HG02678 (cell line): ENCODE measurements at regions not wholly inside any gene's neighbourhood (a gene's known extent, or its start where the extent isn't known, plus 50 kb on each side); places are given as distances from the start of the nearest gene placed in this dataset.

Experiments
- ATAC-seq: cut with Tn5 transposase; IDR thresholded peaks from one replicate; pipeline ENCODE4 v1.9.1; 2021; ENCODE audit warnings: mild to moderate bottlenecking, moderate library complexity; ENCODE audit not compliant: unreplicated experiment

DNA sequence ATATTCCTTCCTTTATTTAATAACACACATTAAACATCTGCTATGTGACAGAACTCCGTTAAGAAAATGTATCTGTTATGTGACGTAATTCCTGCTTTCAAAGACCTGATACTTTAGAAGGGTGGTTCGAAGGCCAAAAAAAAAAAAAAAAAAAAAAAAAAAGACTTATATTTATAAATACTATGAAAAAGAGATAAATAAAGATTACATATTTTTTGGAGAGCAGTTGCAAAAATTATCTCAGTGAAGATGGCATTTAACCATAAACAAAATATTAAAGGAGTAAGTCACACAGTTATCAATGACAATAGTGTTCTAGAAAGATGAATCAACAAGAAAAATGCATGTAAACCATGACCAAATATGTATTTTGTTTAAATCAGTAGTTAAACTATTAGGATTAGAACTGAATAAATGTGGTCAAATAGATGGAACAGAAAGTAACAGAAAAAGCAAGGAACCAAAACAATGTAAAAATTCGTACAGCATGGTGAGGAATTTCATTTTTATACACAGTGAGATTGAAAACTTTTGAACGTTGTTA, 612.3 kb upstream of the SLITRK5 start:
- no peak for ATAC-seq

DNA sequence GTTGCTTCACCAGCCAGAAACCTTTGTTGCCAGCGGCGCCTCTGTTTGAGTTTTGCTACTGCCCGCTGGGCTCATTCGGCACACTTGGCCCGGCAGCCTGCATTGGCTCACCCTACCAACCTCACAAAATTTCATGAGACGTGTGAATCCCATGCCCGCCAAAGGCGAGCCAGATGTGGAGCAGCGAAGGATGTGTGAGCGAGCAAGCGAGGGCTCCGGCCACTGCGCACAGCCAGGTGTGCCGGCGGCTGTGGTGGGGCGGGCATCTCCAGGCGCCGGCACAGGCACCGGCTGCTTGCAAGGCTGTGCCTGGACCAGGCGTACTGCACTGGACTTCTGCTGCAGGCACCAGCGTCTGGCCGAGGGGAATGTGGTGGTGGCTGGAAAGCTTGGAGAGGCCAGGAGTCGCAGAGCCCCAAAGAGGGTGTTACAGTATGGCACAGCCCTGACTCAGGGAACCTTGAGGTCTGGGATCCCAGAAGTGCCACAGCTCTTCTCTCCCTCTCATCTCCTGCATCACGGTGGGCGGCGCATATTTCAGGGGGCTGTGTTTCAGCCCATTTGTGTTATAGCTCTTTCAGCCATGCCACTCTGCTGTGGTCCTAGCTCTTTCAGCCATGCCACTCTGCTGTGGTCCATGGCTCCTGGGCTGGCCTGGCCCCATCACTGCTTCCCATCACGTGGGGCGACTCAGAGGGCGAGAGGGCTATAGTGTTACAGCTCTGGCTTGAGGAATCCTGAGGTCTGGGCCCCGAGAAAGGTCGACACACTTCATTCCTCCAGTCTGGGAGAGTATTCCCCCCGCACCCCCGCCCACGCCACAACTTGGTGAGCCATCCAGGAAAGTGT, 592.0 kb upstream of the SLITRK5 start:
- no peak for ATAC-seq

DNA sequence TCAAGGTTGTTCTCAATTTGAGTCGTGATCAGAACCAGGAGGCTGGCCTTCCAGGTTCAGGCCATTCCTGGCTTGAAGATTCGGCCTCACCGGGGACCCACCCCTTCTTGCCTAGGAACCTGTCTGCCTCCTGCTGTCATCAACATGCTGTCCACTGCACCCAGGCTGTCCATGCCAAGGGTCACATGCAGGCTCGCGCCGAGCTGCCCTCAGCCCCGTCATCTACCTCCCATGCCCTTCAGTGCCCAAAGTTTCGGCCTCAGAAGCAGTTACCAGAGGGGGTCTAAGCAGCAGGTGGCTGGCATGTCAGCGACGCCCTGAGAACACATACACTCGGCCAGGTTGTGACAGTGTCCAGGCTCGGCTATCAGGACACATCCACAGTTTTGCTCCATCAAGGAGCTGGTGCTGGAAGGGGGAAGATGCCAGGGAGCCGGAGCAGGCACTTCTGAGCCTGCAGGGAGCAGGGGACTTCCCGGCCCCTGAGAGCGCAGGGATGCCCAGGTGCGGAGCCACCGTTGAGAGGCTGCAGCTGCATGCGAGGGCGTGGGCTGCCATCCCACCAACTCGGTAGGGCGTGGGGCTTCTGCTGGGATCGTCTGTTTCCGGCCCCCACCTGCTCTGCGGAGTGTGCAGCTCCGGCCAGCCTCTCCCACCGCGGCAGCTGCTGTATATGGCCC, 590.9 kb upstream of the SLITRK5 start:
- ATAC-seq, result no peak

DNA sequence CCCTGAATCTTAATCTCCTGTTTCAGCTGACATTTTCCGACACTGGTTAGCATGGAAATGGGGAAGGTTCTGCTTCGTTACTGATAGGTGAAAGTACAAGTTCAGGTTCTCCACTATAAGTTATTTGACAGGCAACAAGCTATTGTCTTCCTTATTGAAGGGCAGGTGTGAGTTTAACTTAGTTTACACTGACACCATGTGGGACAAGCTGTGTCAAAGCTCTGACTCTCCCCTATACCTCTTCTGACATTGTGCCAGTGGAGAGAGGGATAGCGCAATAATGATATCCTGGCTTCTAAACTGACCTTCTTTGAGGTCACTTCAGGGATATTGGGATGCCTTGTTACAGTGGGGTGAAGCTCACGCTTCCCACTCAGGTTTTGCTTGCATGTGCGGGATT, 587.0 kb upstream of the SLITRK5 start:
- ATAC-seq, result no peak

DNA sequence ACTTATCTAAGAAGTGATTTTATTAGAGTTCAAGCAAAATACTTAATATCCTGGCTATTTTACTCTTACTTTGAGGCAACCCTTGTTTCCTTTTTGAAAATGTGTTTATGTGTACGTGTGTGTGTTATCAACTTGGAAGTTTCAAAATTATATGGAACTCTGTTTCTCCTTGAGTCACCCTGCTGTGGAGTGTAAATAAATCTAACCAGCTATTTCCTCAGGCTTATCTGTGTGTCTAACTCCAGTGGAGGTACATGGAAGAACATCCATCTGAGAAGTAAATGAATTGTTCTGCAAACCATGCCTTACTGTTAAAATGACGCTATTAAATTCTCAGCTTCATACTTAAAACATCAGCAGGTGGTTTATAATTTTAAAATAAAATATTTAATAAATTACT, 583.4 kb upstream of the SLITRK5 start:
- no peak for ATAC-seq

DNA sequence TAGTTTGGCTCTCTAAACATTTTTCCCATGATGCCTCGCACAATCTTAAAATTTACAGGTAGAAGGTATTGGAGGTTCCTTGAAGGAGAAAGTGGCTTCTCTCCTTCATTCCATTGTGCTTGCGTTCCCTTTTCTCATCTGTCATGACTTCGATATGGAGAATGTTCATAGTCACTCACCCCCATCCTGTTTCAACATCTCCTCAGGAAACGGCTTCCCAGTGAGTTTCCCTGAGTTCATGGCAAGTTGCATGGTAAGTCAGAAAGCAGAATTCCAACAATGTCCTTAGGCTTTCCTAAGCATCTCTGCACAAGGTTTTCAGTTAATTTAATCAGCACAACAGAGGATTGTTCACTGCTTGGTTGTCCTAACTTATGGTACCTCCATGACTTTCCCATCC, 581.8 kb upstream of the SLITRK5 start:
- ATAC-seq, result no peak

DNA sequence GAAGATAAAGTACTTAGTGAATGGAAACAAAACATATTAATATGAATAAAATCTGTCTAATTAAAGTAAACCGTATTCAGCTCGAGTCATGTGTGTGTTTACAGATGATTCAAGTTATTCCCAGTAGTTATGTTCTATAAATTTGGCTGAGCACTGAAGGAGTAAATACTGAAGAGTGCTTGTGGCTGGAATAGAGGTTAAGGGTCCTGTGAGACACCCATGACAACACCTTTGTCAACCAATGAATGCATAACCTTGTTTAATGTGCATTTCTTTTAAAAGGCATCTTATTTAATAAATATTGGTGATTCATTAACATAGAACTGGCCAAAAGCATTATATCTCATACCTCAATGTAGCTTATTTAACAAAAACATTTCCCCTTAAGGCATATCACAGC, 577.8 kb upstream of the SLITRK5 start:
- no peak for ATAC-seq

DNA sequence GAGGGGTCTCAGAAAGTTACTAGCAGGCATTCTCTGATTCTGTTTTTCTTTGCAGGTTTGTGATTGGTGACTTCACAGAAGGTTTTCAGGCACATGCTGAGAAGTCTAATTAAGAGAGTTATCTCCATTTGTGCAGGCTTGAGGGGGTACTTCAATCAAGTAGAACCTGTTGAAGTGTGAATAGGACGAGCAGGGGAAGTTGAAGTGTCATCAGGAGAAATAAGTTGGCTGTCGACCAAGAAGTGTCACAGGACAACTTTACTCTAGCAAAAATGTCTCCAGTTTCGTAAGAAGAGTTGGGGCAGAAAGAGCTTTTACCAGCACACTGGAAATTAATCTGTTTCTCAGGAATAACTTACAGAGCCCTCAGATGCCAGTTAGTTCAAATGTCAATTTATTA, 576.5 kb upstream of the SLITRK5 start:
- ATAC-seq, result no peak

DNA sequence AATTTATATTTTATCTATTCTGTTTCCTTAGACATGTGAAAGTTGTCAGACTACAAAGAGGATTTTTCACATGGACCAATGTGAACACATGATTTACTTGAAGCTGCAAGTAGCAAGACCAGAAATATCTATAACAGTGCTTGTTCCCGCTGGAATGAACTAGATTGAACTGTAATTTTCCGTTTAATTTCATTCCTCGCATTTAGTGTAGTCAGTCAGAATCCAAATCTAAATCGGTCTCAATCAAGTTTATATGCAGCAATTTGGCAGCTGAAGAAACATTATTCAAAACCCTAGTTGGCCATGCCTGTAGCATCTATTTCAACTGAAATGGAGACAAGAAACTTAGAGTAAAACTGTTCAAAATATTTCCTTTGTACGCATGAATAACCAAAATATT, 570.7 kb upstream of the SLITRK5 start:
- ATAC-seq, result no peak

DNA sequence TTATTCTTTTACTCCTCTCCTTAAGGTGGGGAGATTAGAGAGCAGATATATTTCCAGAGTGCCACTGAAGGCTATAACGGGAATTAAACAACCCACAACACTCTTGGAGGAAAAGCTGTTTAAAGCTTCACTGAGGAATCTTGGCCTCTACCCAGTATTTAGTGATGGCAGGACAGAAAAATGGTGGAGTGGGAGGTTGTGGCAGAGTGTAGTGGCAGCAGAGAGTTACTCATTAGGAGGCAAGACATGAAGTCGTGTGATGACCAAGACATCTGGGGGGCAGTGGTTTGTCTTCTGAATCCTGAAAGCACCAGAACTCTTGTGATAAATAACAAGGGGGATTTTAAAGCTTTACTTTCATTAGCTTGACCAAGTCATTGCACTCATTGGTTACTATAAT, 563.5 kb upstream of the SLITRK5 start:
- no peak for ATAC-seq

DNA sequence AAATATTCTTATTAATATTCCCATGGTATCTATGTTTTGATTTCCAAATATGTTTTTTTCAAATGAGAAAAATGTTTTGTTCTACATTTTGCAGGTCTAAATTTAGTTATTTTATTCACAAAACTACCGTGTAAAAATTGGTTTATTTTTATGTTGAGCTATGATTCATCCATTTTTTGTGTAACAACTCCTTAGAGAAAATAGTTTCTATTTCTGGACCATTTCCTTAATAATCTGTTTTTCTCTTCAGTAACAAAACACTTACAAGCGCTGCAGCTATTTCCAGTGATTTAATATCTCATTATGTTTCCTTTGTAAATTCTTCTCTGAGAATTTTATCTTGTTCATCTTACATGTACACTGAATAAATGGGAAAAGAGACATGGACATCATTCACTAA, 550.7 kb upstream of the SLITRK5 start:
- no peak for ATAC-seq

DNA sequence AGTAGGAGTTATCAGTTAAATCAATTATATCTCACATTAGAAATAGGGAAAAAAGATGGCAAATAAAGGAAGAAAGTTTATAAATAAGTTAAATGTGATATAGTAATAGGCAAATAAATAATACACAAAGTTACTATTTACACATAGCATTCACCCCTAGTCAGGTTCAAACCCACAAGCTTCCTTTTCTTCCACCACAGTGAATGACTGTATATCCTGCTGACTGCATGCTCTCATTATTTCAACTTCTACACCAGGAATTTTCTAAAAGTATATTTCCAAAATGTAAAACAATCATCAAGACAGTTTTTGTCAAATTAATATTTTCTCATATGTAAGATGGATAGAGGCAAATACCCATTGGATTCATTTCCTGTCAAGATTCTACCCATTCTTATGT, 548.6 kb upstream of the SLITRK5 start:
- ATAC-seq, result no peak

DNA sequence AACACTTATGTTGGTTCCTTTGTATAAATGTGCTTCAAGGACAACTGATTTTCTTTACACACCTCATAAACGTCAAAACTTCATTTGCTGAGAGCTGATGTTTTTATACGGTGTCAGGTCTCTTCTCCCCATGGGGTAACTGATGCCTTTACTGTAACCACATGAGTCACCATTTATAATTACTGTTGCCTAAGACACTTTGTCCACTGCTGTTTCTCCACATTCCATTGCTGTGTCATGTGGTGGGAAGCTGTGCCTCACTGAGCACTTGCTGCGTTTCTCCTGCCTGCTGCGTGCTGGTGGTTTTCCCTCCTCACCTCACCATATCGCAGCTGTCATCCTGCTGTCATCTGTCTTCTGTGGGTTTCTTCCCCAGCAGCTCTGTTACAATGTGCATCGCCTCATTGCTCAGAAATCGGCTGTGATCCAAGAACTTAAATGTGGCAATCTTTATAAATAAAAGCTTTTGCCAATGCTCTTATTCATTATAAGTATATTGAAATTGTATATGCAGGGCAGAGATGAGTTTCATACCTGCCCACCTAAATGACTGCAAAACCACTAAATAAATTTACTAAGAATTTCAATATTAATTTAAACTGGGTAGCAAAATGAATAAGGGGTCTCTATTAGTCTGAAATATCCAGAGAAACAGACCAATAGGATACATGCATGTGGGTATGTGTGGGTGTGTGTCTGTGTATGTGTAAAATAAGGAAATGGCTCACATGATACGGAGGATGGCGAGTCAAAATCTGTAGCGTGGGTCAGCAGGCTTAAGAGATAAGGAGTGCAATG, 547.0 kb upstream of the SLITRK5 start:
- no peak for ATAC-seq

DNA sequence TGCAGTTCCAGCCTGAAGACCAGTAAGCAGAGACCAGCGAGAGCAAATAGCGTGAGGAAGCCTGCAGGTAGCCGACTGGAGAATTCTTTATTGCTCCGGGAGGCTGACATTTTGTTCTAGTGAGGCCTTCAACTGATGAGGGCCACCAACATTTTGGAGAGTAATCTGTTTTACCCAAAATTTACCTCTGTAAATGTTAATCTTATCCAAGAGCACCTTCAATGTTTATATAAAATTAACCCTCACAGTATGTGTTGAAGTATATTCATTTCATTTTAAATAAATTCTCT, 546.4 kb upstream of the SLITRK5 start:
- no peak for ATAC-seq

DNA sequence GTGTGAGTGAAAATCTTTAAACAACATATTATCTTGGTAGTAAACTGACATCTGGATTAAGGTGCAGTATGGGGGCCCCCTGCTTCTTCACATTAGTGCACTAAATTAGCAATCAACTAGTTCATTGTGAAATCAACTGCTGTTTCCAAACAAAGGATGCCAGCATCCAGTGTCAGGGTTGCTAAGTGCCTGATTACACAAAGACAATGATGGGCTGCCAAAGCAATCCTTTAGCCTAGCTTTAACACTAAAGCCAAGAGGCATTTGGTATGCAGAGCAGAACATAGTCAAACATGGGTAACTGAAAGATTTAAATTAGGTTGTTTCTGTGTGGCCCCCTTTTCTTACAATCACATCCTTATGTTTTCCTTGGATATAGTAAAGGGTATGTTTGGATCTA, 543.1 kb upstream of the SLITRK5 start:
- no peak for ATAC-seq

DNA sequence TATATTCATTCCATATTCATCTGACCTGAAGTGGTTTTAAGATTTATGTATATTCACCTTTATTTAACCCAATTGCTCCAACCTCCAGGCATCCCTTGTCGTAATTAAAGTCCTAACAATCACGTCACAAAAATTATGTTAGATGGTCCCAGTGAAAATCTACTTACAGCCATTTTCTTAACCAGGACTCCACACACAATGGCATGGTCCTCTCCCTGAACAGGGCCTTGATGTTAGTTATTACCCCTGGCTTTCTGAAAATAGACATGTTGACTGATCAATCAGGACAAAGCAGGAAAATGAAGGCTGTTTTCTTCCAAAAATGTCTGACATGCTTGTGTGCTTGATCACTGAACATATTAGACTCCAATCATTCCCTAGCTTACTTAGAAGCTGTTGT, 542.7 kb upstream of the SLITRK5 start:
- no peak for ATAC-seq

DNA sequence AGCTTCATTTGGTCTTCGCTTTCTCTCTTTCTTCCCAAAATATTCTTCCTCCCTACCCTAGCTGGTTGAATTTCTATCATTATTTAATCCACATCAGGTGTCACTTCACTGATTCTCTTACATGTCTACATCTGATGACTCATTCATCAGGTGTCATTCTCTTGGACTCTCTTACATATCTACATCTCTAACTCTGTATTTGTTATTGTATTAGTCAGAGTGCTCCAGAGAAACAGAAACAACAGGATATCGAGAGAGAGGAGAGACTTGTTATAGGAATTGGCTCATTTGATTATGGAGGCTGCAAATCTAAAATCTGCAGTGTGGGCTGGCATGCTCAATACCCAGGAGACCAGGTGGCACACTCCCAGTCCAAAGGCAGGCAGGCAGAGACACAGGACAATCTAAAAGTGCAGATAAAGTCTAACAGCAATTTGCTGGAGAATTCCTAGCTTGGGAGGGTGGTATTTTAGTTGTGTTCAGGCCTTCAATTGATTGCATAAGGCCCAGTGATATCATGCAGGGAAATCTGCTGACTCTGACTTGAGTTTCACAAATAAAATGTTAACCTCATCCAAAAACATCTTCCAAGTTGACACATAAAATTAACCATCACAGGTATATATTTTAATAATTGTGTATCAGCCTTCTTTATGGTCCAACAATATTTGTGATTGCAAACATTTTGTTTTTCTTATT, 541.4 kb upstream of the SLITRK5 start:
- no peak for ATAC-seq

DNA sequence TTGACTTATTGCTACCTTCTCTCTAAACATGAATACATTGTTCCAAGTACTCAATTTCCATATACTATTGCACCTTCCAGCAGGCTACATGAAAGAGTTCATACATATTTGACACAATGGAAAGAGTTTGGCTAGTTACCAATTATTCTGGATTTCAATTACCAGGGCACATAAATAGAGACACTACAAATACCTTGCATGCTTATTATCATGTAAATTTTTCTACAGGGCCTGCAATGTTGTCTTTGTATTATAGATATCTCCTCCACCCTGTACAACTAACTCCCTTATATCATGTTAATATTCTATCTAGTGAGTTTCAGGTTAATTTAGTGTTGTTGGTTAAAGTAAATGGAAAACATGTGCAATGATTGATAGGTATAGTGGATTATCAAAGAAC, 540.7 kb upstream of the SLITRK5 start:
- ATAC-seq, result no peak

DNA sequence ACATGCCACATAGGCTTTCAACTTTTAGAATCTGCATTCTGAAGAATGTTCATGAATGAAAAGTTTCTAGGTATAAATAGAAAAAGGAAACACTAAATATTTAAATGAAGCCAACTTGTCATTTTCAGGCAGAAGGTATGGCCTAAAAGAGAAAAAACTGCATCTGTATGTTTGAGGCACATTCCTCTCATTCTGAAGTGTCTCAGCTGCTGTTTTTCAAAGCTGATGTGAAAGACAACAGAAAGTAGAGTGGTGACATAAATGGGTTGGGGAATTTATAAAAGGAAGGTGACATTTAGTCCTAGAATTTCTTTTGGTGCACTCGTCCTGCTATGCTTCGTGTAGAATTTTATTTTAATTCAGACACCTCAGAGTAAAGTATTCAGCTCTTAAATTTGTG, 539.6 kb upstream of the SLITRK5 start:
- no peak for ATAC-seq

DNA sequence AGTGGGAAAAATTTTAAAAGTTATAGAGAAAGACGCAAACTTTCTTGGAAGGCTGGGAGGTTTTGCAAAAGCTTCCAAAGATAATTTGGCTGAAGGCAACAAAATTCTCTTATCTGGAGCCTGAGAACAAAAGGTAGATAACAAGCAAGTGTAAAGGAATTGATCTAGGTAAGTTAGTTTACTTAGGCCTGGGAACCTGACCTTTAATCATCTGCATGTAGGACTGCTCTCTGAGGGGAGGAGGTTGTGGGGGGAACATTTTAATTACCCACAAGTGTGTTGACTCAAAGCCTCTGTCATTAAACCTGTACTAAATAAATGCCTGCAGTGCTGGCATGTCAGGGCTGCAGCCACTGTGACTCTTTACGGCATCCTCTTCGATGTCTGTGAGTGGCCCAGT, 532.3 kb upstream of the SLITRK5 start:
- ATAC-seq, result no peak

DNA sequence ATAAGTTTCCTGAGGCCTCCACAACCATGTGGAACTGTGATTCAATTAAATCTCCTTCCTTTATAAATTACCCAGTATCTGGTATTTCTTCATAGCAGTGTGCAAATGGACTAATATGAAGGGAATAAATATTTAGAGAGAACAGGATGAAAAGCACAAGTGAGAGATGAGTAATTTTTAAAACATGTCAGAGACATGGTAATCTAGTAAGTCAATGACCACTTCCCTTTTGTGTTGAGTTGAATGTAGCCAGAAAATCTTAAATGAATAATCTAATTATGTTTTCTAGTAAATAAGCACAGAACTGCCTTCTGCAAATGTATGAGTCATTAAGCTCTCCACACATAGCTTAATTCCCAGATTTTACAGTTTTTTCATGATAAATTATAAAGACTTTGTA, 524.1 kb upstream of the SLITRK5 start:
- ATAC-seq, result no peak
